IMR-90 (cell line): ENCODE measurements at regions not wholly inside any gene's neighbourhood (a gene's known extent, or its start where the extent isn't known, plus 50 kb on each side); places are given as distances from the start of the nearest gene placed in this dataset.
A peak's percentile ranks its signal among the peaks of the same experiment; 100 is the strongest.

Experiments used
- ATAC-seq: fragments of 200-7000 bp; cut with Tn5 transposase; 2 replicates; pipeline ENCODE4 v1.9.1; 2020; ENCODE audit warnings: low read depth, mild to moderate bottlenecking, moderate library complexity
- BruUV-seq: library from RNA; stranded (reverse); fragments of 400-500 nt; replicated peaks from 2 replicates; lab custom pipeline; 2021; lab: Mats Ljungman, UMichigan
- CTCF ChIA-PET: fragments of 300-600 bp; formaldehyde crosslinking; extraction: SDS; loops from one replicate; lab custom pipeline; 2021; ENCODE audit warnings: antibody characterized with exemption; lab: Yijun Ruan, JAX
- POLR2A ChIA-PET: fragments of 300-600 bp; sonication (Branson Sonifier 250); formaldehyde crosslinking; loops from one replicate; lab custom pipeline; 2022; ENCODE audit warnings: antibody characterized with exemption; ENCODE audit not compliant: unreplicated experiment; lab: Charles Lee
- DNase-seq: peaks from one replicate; pipeline ENCODE4 v3.0.0; 2013
- H2AFZ ChIP-seq: replicated peaks from 2 replicates; pipeline ENCODE3; 2013; ENCODE audit warnings: low read length, mild to moderate bottlenecking; ENCODE audit not compliant: poor library complexity
- H2AK5ac ChIP-seq: 2 replicates; pipeline ENCODE4 v1.6.1; 2013; ENCODE audit warnings: low read depth, low read length, inconsistent platforms
- H2AK9ac ChIP-seq: replicated peaks from 2 replicates; pipeline ENCODE3; 2013; ENCODE audit warnings: mild to moderate bottlenecking, low read depth, low read length, moderate library complexity; ENCODE audit not compliant: poor library complexity
- H2BK120ac ChIP-seq: 2 replicates; pipeline ENCODE4 v1.6.1; 2013; ENCODE audit warnings: low read depth, low read length, inconsistent platforms
- H2BK15ac ChIP-seq: 3 replicates; pipeline ENCODE4 v1.6.1; 2013; ENCODE audit warnings: low read depth, low read length, inconsistent platforms
- H2BK20ac ChIP-seq: 2 replicates; pipeline ENCODE4 v1.6.1; 2013; ENCODE audit warnings: low read depth, mild to moderate bottlenecking, inconsistent platforms, low read length, moderate library complexity
- H2BK5ac ChIP-seq: 2 replicates; pipeline ENCODE4 v1.6.1; 2013; ENCODE audit warnings: mild to moderate bottlenecking, low read depth, low read length, inconsistent platforms; ENCODE audit not compliant: poor library complexity, severe bottlenecking
- H3K14ac ChIP-seq: replicated peaks from 2 replicates; pipeline ENCODE4 v1.6.1; 2013; ENCODE audit warnings: low read depth, low read length, inconsistent platforms
- H3K18ac ChIP-seq: 2 replicates; pipeline ENCODE4 v1.6.1; 2013; ENCODE audit warnings: low read depth, low read length, control low read depth
- H3K23ac ChIP-seq: 2 replicates; pipeline ENCODE4 v1.6.1; 2013; ENCODE audit warnings: low read depth, low read length, inconsistent platforms
- H3K27ac ChIP-seq: 2 replicates; pipeline ENCODE4 v1.5.1; 2013; ENCODE audit warnings: mild to moderate bottlenecking, control low read depth, low read length; ENCODE audit not compliant: insufficient read depth
- H3K27me3 ChIP-seq: 2 replicates; pipeline ENCODE4 v1.6.1; 2013; ENCODE audit warnings: low read length; ENCODE audit not compliant: control insufficient read depth, insufficient read depth
- H3K36me3 ChIP-seq: 2 replicates; pipeline ENCODE4 v1.6.1; 2013; ENCODE audit warnings: low read length, mixed read lengths; ENCODE audit not compliant: control insufficient read depth, insufficient read depth
- H3K4ac ChIP-seq: 2 replicates; pipeline ENCODE4 v1.6.1; 2013; ENCODE audit warnings: low read depth, low read length, inconsistent platforms
- H3K4me1 ChIP-seq: 2 replicates; pipeline ENCODE4 v1.6.1; 2013; ENCODE audit warnings: low read length, mixed read lengths; ENCODE audit not compliant: control insufficient read depth, insufficient read depth
- H3K4me2 ChIP-seq: 2 replicates; pipeline ENCODE4 v1.6.1; 2013; ENCODE audit warnings: low read depth, mild to moderate bottlenecking, control low read depth, low read length, moderate library complexity
- H3K4me3 ChIP-seq: 2 replicates; pipeline ENCODE4 v1.5.1; 2013; ENCODE audit warnings: low read depth, mild to moderate bottlenecking, control low read depth, low read length, moderate library complexity; ENCODE audit not compliant: insufficient read depth
- H3K56ac ChIP-seq: 2 replicates; pipeline ENCODE4 v1.6.1; 2013; ENCODE audit warnings: low read length, inconsistent platforms; ENCODE audit not compliant: insufficient read depth; ENCODE audit errors: extremely low read depth
- H3K79me1 ChIP-seq, 2 experiments: 2 replicates each; pipeline ENCODE4 v1.6.1; 2013; ENCODE audit warnings: low read length in 2 of 2, inconsistent platforms in 1 of 2, low read depth in 1 of 2
- H3K9ac ChIP-seq: 2 replicates; pipeline ENCODE4 v1.6.1; 2013; ENCODE audit warnings: low read depth, low read length, control low read depth
- H3K9me1 ChIP-seq: 2 replicates; pipeline ENCODE4 v1.6.1; 2013; ENCODE audit warnings: low read length, inconsistent platforms; ENCODE audit not compliant: insufficient read depth
- H3K9me3 ChIP-seq: 2 replicates; pipeline ENCODE4 v1.6.1; 2013; ENCODE audit warnings: low read length; ENCODE audit not compliant: control insufficient read depth, insufficient read depth
- H4K20me1 ChIP-seq: 2 replicates; pipeline ENCODE4 v1.6.1; 2013; ENCODE audit warnings: low read length, inconsistent platforms; ENCODE audit not compliant: insufficient read depth
- H4K5ac ChIP-seq: 2 replicates; pipeline ENCODE4 v1.6.1; 2013; ENCODE audit warnings: mild to moderate bottlenecking, low read depth, low read length, control low read depth
- H4K8ac ChIP-seq, 2 experiments: 2 replicates each; pipeline ENCODE4 v1.6.1; 2013; ENCODE audit warnings: low read depth in 2 of 2, low read length in 2 of 2, control low read depth in 1 of 2, inconsistent platforms in 1 of 2
- H4K91ac ChIP-seq: 2 replicates; pipeline ENCODE4 v1.6.1; 2013; ENCODE audit warnings: low read depth, low read length, inconsistent platforms; ENCODE audit not compliant: insufficient read depth
- BHLHE40 ChIP-seq: fragments of 150-350 bp; IDR thresholded peaks from 2 replicates; pipeline ENCODE4 v1.6.1; 2016; ENCODE audit warnings: mild to moderate bottlenecking, low read depth, low read length
- MAZ ChIP-seq: IDR thresholded peaks from 2 replicates; pipeline ENCODE4 v1.6.1; 2012; ENCODE audit warnings: low read depth, mild to moderate bottlenecking, low read length, improper control_type of control experiment, moderate library complexity, borderline replicate concordance
- POLR2A ChIP-seq: IDR thresholded peaks from 2 replicates; pipeline ENCODE4 v1.6.1; 2012; ENCODE audit warnings: mild to moderate bottlenecking, low read depth, low read length
- RAD21 ChIP-seq: IDR thresholded peaks from 2 replicates; pipeline ENCODE4 v1.6.1; 2012; ENCODE audit warnings: low read length, improper control_type of control experiment
- RCOR1 ChIP-seq: IDR thresholded peaks from 2 replicates; pipeline ENCODE4 v1.6.1; 2012; ENCODE audit warnings: mild to moderate bottlenecking, low read length, improper control_type of control experiment; ENCODE audit not compliant: insufficient replicate concordance
- RFX5 ChIP-seq: IDR thresholded peaks from 2 replicates; pipeline ENCODE4 v1.8.0; 2012; ENCODE audit warnings: low read depth, mild to moderate bottlenecking, low read length, moderate library complexity
- SMC3 ChIP-seq: fragments of 150-350 bp; IDR thresholded peaks from 2 replicates; pipeline ENCODE4 v1.6.1; 2016; ENCODE audit warnings: low read depth, mild to moderate bottlenecking, antibody characterized with exemption, low read length, moderate library complexity
- WGBS, 2 experiments: methylation state at CpG; one replicate each; pipeline versions ENCODE4 v1.1.5 to v1.1.7; 2013; ENCODE audit warnings: missing lambda C conversion rate in 2 of 2; ENCODE audit not compliant: insufficient read length in 1 of 2; ENCODE audit errors: extremely low coverage in 2 of 2; 5-methylcytosine and 5-hydroxymethylcytosine counted together
- dilution Hi-C: fragments of 300-500 bp; cut with HindIII; formaldehyde crosslinking; loops from one replicate; pipeline ENCODE4 v1.14.3; 2018; ENCODE audit warnings: low sequenced_read_pairs; ENCODE audit not compliant: unreplicated experiment
- in situ Hi-C: fragments of 300-500 bp; cut with MboI; formaldehyde crosslinking; loops from 3 replicates; pipeline ENCODE4 v1.14.3; 2019; ENCODE audit warnings: low sequenced_read_pairs, inconsistent platforms, mixed read lengths
- intact Hi-C: fragments of 100-400 bp; cut with micrococcal nuclease; formaldehyde crosslinking; loops from 2 replicates; pipeline ENCODE4 v1.10.0; 2022
- TF ChIP-seq, protein P1 (sequence below): fragments of 150-350 bp; IDR thresholded peaks from 2 replicates; pipeline ENCODE4 v1.6.1; 2017; ENCODE audit warnings: mild to moderate bottlenecking, antibody characterized with exemption, low read length, low read depth
- TF ChIP-seq, protein P2 (sequence below): conservative IDR thresholded peaks from 2 replicates; pipeline ENCODE4 v1.5.1; 2012; ENCODE audit warnings: mild to moderate bottlenecking, low read depth, low read length, improper control_type of control experiment
- TF ChIP-seq, protein P3 (sequence below): fragments of 150-350 bp; IDR thresholded peaks from 2 replicates; pipeline ENCODE4 v1.6.1; 2016; ENCODE audit warnings: low read depth, mild to moderate bottlenecking, low read length, moderate library complexity, borderline replicate concordance

DNA sequence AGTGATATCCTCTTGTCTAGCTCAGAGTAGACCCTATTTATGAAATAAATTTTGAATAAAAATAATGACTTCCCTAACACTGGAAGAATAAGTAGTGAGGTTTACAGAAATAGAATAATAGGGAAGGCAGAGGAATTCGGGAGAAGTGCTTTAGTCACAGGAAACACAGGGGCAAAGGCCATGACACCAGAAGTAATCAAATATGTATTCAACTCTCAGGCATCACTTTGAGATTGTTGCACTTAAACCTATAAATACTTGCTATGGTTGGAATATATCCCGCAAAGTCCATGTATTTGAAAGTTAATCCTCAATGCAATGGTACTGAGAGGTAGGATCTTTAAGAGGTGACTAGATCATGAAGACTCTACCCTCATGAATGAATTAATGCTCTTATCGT lies 166.8 kb downstream of the YIPF5 start (continued):
- TF ChIP-seq, protein P1, sequence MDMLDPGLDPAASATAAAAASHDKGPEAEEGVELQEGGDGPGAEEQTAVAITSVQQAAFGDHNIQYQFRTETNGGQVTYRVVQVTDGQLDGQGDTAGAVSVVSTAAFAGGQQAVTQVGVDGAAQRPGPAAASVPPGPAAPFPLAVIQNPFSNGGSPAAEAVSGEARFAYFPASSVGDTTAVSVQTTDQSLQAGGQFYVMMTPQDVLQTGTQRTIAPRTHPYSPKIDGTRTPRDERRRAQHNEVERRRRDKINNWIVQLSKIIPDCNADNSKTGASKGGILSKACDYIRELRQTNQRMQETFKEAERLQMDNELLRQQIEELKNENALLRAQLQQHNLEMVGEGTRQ = no peak
- TF ChIP-seq RAD21 (no peak), SMC3 (no peak)

DNA sequence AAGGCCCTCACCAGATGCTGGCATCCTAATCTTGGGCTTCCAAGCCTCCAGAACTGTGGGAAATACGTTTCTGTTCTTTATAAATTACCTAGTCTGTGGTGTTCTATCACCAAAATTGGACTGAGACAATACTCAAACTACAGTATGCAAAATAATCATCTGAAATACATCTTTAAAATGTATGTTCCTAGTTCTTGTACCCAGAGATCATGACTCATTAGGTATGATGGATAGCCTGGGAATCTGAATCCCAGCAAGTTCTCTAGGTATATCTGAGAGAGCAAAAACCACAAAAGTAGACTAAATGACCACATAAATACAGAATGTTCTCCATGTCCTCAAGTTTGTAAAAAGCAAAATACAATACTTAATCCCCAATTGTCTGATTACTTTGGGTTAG lies 166.3 kb downstream of the YIPF5 start:
- H3K4me3 ChIP-seq = no peak overlapping the region
- H2BK120ac ChIP-seq = no peak overlapping the region
- intact Hi-C loops (no loop called here), dilution Hi-C loops (no loop called here), in situ Hi-C loops (no loop called here)
- no peak overlapping the region for H3K27ac ChIP-seq
- WGBS, 2 experiments = no CpG with 5 or more reads among the region's 1 CpG
- no peaks in the 10 kb centered on the region for H3K9me1 ChIP-seq
- no peak overlapping the region for H2AK5ac ChIP-seq
- H2BK20ac ChIP-seq = no peak overlapping the region
- no peak overlapping the region for H3K4me2 ChIP-seq
- H2AK9ac ChIP-seq = no peak overlapping the region
- no peak overlapping the region for H4K8ac ChIP-seq
- DNase-seq = peak; percentile 76
- no TSS peak for BruUV-seq
- TF ChIP-seq RAD21 = no peak
- no peak for TF ChIP-seq POLR2A
- no peak for TF ChIP-seq SMC3
- no peak for TF ChIP-seq MAZ
- TF ChIP-seq, protein P2, sequence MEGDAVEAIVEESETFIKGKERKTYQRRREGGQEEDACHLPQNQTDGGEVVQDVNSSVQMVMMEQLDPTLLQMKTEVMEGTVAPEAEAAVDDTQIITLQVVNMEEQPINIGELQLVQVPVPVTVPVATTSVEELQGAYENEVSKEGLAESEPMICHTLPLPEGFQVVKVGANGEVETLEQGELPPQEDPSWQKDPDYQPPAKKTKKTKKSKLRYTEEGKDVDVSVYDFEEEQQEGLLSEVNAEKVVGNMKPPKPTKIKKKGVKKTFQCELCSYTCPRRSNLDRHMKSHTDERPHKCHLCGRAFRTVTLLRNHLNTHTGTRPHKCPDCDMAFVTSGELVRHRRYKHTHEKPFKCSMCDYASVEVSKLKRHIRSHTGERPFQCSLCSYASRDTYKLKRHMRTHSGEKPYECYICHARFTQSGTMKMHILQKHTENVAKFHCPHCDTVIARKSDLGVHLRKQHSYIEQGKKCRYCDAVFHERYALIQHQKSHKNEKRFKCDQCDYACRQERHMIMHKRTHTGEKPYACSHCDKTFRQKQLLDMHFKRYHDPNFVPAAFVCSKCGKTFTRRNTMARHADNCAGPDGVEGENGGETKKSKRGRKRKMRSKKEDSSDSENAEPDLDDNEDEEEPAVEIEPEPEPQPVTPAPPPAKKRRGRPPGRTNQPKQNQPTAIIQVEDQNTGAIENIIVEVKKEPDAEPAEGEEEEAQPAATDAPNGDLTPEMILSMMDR = no peak
- no peak for TF ChIP-seq BHLHE40
- TF ChIP-seq RCOR1 = no peak
- TF ChIP-seq RFX5 = no peak
- TF ChIP-seq, protein P3, sequence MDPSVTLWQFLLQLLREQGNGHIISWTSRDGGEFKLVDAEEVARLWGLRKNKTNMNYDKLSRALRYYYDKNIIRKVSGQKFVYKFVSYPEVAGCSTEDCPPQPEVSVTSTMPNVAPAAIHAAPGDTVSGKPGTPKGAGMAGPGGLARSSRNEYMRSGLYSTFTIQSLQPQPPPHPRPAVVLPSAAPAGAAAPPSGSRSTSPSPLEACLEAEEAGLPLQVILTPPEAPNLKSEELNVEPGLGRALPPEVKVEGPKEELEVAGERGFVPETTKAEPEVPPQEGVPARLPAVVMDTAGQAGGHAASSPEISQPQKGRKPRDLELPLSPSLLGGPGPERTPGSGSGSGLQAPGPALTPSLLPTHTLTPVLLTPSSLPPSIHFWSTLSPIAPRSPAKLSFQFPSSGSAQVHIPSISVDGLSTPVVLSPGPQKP = no peak
- no peaks in the 10 kb centered on the region for H3K79me1 ChIP-seq
- H3K36me3 ChIP-seq = no peaks in the 10 kb centered on the region
- no peaks in the 10 kb centered on the region for H3K4me1 ChIP-seq
- no peak overlapping the region for H2BK5ac ChIP-seq
- H3K23ac ChIP-seq = no peak overlapping the region
- no peak overlapping the region for H3K14ac ChIP-seq
- ATAC-seq = no peak
- H3K27me3 ChIP-seq = no peaks in the 10 kb centered on the region
- no peak overlapping the region for H3K18ac ChIP-seq
- ChIA-PET POLR2A (no interaction called here), CTCF (no interaction called here)
- H3K9me3 ChIP-seq = no peaks in the 10 kb centered on the region
- no peak overlapping the region for H2BK15ac ChIP-seq
- H2AFZ ChIP-seq = no peak overlapping the region
- H3K9ac ChIP-seq = no peak overlapping the region
- no peak overlapping the region for H3K56ac ChIP-seq
- no peak overlapping the region for H4K5ac ChIP-seq
- H4K20me1 ChIP-seq = no peaks in the 10 kb centered on the region
- no peak overlapping the region for H4K91ac ChIP-seq
- no peak overlapping the region for H3K4ac ChIP-seq
